HCT116 (cell line): ENCODE measurements at regions not wholly inside any gene's neighbourhood (a gene's known extent, or its start where the extent isn't known, plus 50 kb on each side); places are given as distances from the start of the nearest gene placed in this dataset.

ENCODE experiments used
- ATAC-seq: fragments of 200-7000 bp; cut with Tn5 transposase; 2 replicates; pipeline ENCODE4 v1.9.1; 2020; ENCODE audit warnings: mild to moderate bottlenecking, moderate library complexity
- BruUV-seq: library from RNA; stranded (reverse); fragments of 400-500 nt; replicated peaks from 2 replicates; lab custom pipeline; 2021; lab: Mats Ljungman, UMichigan
- CTCF ChIA-PET: fragments of 300-600 bp; sonication (Branson Sonifier 250); formaldehyde crosslinking; loops from one replicate; lab custom pipeline; 2021; ENCODE audit warnings: antibody characterized with exemption; lab: Charles Lee
- POLR2A ChIA-PET: fragments of 300-600, 350-600 bp; sonication (Branson Sonifier 250); formaldehyde crosslinking; loops from one replicate; lab custom pipeline; 2021; ENCODE audit warnings: antibody characterized with exemption; lab: Charles Lee
- RAD21 ChIA-PET, 2 experiments: fragments of 300-600 bp; sonication (Branson Sonifier 250); formaldehyde crosslinking; loops; one replicate each; lab custom pipeline; 2023; ENCODE audit warnings: low total read pairs in 2 of 2; ENCODE audit not compliant: uncharacterized antibody in 2 of 2, unreplicated experiment in 2 of 2, low non-redundant PET in 1 of 2; lab: Charles Lee
- DNase-seq: peaks from one replicate; pipeline ENCODE4 v3.0.0-alpha.2; 2010; ENCODE audit warnings: low read depth, low spot score
- H2AFZ ChIP-seq: fragments of 200-600 bp; shearing (Covaris generic), sonication (generic); 2 replicates; pipeline ENCODE4 v1.6.1; 2017; ENCODE audit warnings: low read depth, mixed run types, mixed read lengths, antibody characterized with exemption, low read length; ENCODE audit not compliant: poor library complexity, severe bottlenecking
- H3K27ac ChIP-seq: 2 replicates; pipeline ENCODE4 v1.5.1; 2012; ENCODE audit warnings: low read depth, low read length
- H3K27me3 ChIP-seq: fragments of 200-600 bp; sonication (generic); 2 replicates; pipeline ENCODE4 v1.6.1; 2016; ENCODE audit warnings: mixed run types, low read length, mixed read lengths; ENCODE audit not compliant: insufficient read depth
- H3K36me3 ChIP-seq, 2 experiments: fragments of 200-500 bp in 1 of 2; fragments of 200-600 bp in 1 of 2; sonication (Bioruptor generic) in 1 of 2; sonication (generic) in 1 of 2; 2 replicates each; pipeline versions ENCODE4 v1.5.1 to v1.6.1; 2014 to 2016; ENCODE audit warnings: low read length in 2 of 2, inconsistent platforms in 1 of 2, mixed read lengths in 1 of 2, mixed run types in 1 of 2; ENCODE audit not compliant: insufficient read depth in 2 of 2, control insufficient read depth in 1 of 2
- H3K4me1 ChIP-seq, 2 experiments: fragments of 200-600 bp in 1 of 2; sonication (generic) in 1 of 2; 2 replicates each; pipeline versions ENCODE4 v1.5.1 to v1.6.1; 2012 to 2017; ENCODE audit warnings: low read length in 2 of 2, inconsistent platforms in 1 of 2, mild to moderate bottlenecking in 1 of 2, mixed read lengths in 1 of 2, mixed run types in 1 of 2, moderate library complexity in 1 of 2; ENCODE audit not compliant: insufficient read depth in 2 of 2, control insufficient read depth in 1 of 2
- H3K4me2 ChIP-seq: fragments of 200-600 bp; sonication (generic); 2 replicates; pipeline ENCODE4 v1.6.1; 2017; ENCODE audit warnings: mixed run types, low read length, mixed read lengths
- H3K4me3 ChIP-seq, 2 experiments: fragments of 200-600 bp in 1 of 2; sonication (generic) in 1 of 2; replicated peaks in 1 of 2; 2 replicates each; pipeline ENCODE4 v1.5.1; 2011 to 2016; ENCODE audit warnings: low read length in 2 of 2, control low read depth in 1 of 2, low read depth in 1 of 2, mild to moderate bottlenecking in 1 of 2, mixed read lengths in 1 of 2, mixed run types in 1 of 2
- H3K79me2 ChIP-seq: fragments of 200-600 bp; sonication (generic); 2 replicates; pipeline ENCODE4 v1.6.1; 2017; ENCODE audit warnings: mild to moderate bottlenecking, mixed run types, low read length, moderate library complexity, mixed read lengths; ENCODE audit not compliant: insufficient read depth
- H3K9ac ChIP-seq: fragments of 200-600 bp; sonication (generic); 2 replicates; pipeline ENCODE4 v1.6.1; 2016; ENCODE audit warnings: low read length, mixed read lengths
- H3K9me2 ChIP-seq: fragments of 200-600 bp; sonication (generic), shearing (Covaris generic); 2 replicates; pipeline ENCODE4 v1.6.1; 2017; ENCODE audit warnings: mixed run types, mild to moderate bottlenecking, moderate library complexity; ENCODE audit not compliant: insufficient read depth
- H3K9me3 ChIP-seq, 2 experiments: fragments of 200-500 bp in 1 of 2; fragments of 200-600 bp in 1 of 2; sonication (Bioruptor generic) in 1 of 2; sonication (generic) in 1 of 2; 2 replicates each; pipeline ENCODE4 v1.6.1; 2014 to 2017; ENCODE audit warnings: low read length in 2 of 2, mixed read lengths in 2 of 2, inconsistent platforms in 1 of 2, low read depth in 1 of 2, mild to moderate bottlenecking in 1 of 2, mixed run types in 1 of 2, moderate library complexity in 1 of 2; ENCODE audit not compliant: control insufficient read depth in 1 of 2, insufficient read depth in 1 of 2
- H4K20me1 ChIP-seq: fragments of 200-600 bp; sonication (generic), shearing (Covaris generic); 2 replicates; pipeline ENCODE4 v1.6.1; 2017; ENCODE audit warnings: mixed run types, mild to moderate bottlenecking, moderate library complexity; ENCODE audit not compliant: insufficient read depth
- CEBPB ChIP-seq: IDR thresholded peaks from 2 replicates; pipeline ENCODE4 v1.6.1; 2012; ENCODE audit warnings: low read depth
- EGR1 ChIP-seq: IDR thresholded peaks from 2 replicates; pipeline ENCODE4 v1.6.1; 2012; ENCODE audit warnings: low read depth
- EZH2 ChIP-seq: fragments of 200-600 bp; sonication (generic); IDR thresholded peaks from 2 replicates; pipeline ENCODE4 v1.6.1; 2017; ENCODE audit warnings: antibody characterized with exemption, mixed run types
- FOSL1 ChIP-seq: IDR thresholded peaks from 2 replicates; pipeline ENCODE4 v1.6.1; 2012; ENCODE audit warnings: low read depth
- RAD21 ChIP-seq: IDR thresholded peaks from 2 replicates; pipeline ENCODE4 v1.6.1; 2012; ENCODE audit warnings: low read depth, mild to moderate bottlenecking
- SRF ChIP-seq: IDR thresholded peaks from 2 replicates; pipeline ENCODE4 v1.6.1; 2012; ENCODE audit warnings: low read depth
- TCF7L2 ChIP-seq: IDR thresholded peaks from 2 replicates; pipeline ENCODE4 v1.7.0; 2011; ENCODE audit warnings: borderline replicate concordance, inconsistent platforms; ENCODE audit not compliant: insufficient read depth, insufficient read length; ENCODE audit errors: extremely low read depth
- ZFX ChIP-seq: fragments of 450-650 bp; IDR thresholded peaks from 2 replicates; pipeline ENCODE4 v1.6.1; 2017
- ZNF274 ChIP-seq: fragments of 200-500 bp; sonication (Bioruptor generic); IDR thresholded peaks from 2 replicates; pipeline ENCODE4 v1.6.1; 2014; ENCODE audit warnings: mild to moderate bottlenecking, low read depth, low read length, inconsistent platforms
- intact Hi-C: fragments of 100-400 bp; cut with micrococcal nuclease; formaldehyde crosslinking; loops from 2 replicates; pipeline ENCODE4 v1.10.0; 2022
- TF ChIP-seq, protein P1 (sequence below): IDR thresholded peaks from 2 replicates; pipeline ENCODE4 v1.6.1; 2012
- TF ChIP-seq, protein P2 (sequence below): IDR thresholded peaks from 2 replicates; pipeline ENCODE4 v1.6.1; 2011; ENCODE audit warnings: mild to moderate bottlenecking, low read length, moderate library complexity; ENCODE audit not compliant: insufficient replicate concordance; ENCODE audit errors: extremely low read depth
- TF ChIP-seq, protein P3 (sequence below): IDR thresholded peaks from 2 replicates; pipeline ENCODE4 v1.6.1; 2012; ENCODE audit warnings: low read depth
- TF ChIP-seq, protein P4 (sequence below): IDR thresholded peaks from 2 replicates; pipeline ENCODE4 v1.6.1; 2012

DNA sequence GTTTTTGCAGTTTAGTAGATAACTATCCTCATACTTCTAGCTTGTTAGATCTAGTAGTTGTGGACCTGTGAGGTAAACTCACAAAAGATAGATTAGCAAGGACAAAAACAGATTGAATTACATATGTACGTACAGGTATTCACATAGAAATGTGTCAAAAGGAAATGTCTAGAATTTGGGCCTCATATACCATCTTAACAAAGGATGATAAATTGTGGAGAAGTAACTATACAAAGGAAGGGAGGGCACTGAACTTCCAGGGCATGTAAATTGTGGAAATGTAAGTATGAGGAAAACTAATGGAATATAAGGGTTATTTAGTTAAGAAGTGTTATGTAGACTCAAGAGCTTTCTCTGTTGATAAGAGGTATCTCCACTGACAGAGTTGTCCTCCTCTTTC lies 477.3 kb downstream of the KCNJ2 start (continued):
- TF ChIP-seq RAD21: no peak

DNA sequence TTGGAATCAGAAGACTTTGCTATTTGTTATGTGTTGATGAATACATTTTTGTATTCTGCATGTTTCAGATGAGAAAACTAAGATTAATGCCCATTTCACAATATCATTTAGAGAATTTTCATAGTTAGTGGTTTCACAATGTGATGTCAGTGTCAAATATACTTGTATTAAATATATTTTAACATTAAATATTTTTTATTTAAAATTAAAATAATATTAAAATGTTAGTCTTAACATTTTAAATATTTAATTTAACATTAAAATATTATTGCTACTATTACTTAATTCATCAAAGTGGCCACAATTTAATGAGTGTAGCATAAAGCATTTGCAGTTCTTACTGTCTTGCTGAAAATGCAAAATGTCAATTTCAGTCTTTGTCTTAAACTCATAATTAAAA lies 478.8 kb downstream of the KCNJ2 start:
- ATAC-seq: no peak
- Histone ChIP-seq H2AFZ (no peak overlapping the region), H3K27ac (no peak overlapping the region), H3K36me3 (no peaks in the 10 kb centered on the region), H3K9me2 (no peaks in the 10 kb centered on the region), H3K4me2 (no peak overlapping the region), H3K27me3 (no peaks in the 10 kb centered on the region), H3K9me3 (no peaks in the 10 kb centered on the region), H3K4me1 (no peaks in the 10 kb centered on the region), H3K4me3 (no peak overlapping the region), H4K20me1 (no peaks in the 10 kb centered on the region), H3K9ac (no peak overlapping the region), H3K79me2 (no peaks in the 10 kb centered on the region)
- no peak for DNase-seq
- ChIA-PET RAD21 (no interaction called here), POLR2A (no interaction called here), CTCF (no interaction called here)
- intact Hi-C loops: no loop called here
- no TSS peak for BruUV-seq
- TF ChIP-seq FOSL1 (no peak), RAD21 (no peak), ZNF274 (no peak), SRF (no peak), ZFX (no peak), EGR1 (no peak), TCF7L2 (no peak), CEBPB (no peak), EZH2 (no peak)
- TF ChIP-seq, protein P1, sequence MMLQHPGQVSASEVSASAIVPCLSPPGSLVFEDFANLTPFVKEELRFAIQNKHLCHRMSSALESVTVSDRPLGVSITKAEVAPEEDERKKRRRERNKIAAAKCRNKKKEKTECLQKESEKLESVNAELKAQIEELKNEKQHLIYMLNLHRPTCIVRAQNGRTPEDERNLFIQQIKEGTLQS: no peak
- TF ChIP-seq, protein P2, sequence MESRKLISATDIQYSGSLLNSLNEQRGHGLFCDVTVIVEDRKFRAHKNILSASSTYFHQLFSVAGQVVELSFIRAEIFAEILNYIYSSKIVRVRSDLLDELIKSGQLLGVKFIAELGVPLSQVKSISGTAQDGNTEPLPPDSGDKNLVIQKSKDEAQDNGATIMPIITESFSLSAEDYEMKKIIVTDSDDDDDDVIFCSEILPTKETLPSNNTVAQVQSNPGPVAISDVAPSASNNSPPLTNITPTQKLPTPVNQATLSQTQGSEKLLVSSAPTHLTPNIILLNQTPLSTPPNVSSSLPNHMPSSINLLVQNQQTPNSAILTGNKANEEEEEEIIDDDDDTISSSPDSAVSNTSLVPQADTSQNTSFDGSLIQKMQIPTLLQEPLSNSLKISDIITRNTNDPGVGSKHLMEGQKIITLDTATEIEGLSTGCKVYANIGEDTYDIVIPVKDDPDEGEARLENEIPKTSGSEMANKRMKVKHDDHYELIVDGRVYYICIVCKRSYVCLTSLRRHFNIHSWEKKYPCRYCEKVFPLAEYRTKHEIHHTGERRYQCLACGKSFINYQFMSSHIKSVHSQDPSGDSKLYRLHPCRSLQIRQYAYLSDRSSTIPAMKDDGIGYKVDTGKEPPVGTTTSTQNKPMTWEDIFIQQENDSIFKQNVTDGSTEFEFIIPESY: no peak
- TF ChIP-seq, protein P3, sequence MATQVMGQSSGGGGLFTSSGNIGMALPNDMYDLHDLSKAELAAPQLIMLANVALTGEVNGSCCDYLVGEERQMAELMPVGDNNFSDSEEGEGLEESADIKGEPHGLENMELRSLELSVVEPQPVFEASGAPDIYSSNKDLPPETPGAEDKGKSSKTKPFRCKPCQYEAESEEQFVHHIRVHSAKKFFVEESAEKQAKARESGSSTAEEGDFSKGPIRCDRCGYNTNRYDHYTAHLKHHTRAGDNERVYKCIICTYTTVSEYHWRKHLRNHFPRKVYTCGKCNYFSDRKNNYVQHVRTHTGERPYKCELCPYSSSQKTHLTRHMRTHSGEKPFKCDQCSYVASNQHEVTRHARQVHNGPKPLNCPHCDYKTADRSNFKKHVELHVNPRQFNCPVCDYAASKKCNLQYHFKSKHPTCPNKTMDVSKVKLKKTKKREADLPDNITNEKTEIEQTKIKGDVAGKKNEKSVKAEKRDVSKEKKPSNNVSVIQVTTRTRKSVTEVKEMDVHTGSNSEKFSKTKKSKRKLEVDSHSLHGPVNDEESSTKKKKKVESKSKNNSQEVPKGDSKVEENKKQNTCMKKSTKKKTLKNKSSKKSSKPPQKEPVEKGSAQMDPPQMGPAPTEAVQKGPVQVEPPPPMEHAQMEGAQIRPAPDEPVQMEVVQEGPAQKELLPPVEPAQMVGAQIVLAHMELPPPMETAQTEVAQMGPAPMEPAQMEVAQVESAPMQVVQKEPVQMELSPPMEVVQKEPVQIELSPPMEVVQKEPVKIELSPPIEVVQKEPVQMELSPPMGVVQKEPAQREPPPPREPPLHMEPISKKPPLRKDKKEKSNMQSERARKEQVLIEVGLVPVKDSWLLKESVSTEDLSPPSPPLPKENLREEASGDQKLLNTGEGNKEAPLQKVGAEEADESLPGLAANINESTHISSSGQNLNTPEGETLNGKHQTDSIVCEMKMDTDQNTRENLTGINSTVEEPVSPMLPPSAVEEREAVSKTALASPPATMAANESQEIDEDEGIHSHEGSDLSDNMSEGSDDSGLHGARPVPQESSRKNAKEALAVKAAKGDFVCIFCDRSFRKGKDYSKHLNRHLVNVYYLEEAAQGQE: no peak
- TF ChIP-seq, protein P4, sequence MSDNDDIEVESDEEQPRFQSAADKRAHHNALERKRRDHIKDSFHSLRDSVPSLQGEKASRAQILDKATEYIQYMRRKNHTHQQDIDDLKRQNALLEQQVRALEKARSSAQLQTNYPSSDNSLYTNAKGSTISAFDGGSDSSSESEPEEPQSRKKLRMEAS: no peak
